ENCODE measurements at regions not wholly inside any gene's neighbourhood (a gene's known extent, or its start where the extent isn't known, plus 50 kb on each side); places are given as distances from the start of the nearest gene placed in this dataset.
"Not testable (repeated sequence)": the region's sequence is repeated elsewhere in the genome, so short reads cannot be mapped to it uniquely, and the experiment has no call there.

GRCh38 chr1:30660241-30660640 lies 63.1 kb downstream of the MATN1 start:
- no peak for DNase-seq (ENCODE audit: low spot score)

- no peak for DNase-seq (ENCODE audit: low spot score)
Observed at GRCh38 chr1:30659702-30660101, 63.7 kb downstream of the MATN1 start.

GRCh38 chr1:30658375-30658774 lies 65.0 kb downstream of the MATN1 start:
- not testable (repeated sequence) for DNase-seq (ENCODE audit: low spot score)

- no peak for DNase-seq (ENCODE audit: low spot score)
Observed at GRCh38 chr1:30658014-30658336, 65.4 kb downstream of the MATN1 start.

- DNase-seq (ENCODE audit: low spot score) = no peak
Observed at GRCh38 chr1:30657131-30658013, 66.0 kb downstream of the MATN1 start.

- no peak for DNase-seq (ENCODE audit: low spot score)
Observed at GRCh38 chr1:30656171-30656940, 67.0 kb downstream of the MATN1 start.

- no peak for DNase-seq (ENCODE audit: low spot score)
Observed at GRCh38 chr1:30655672-30656071, 67.7 kb downstream of the MATN1 start.

- no peak for DNase-seq (ENCODE audit: low spot score)
Observed at GRCh38 chr1:30654188-30654587, 69.2 kb downstream of the MATN1 start.

- DNase-seq (ENCODE audit: low spot score) = no peak
Observed at GRCh38 chr1:30652152-30652841, 71.1 kb downstream of the MATN1 start.

- DNase-seq (ENCODE audit: low spot score) = not testable (repeated sequence)
Observed at GRCh38 chr1:30651395-30651794, 72.0 kb downstream of the MATN1 start.

GRCh38 chr1:30650968-30651320 lies 72.4 kb downstream of the MATN1 start:
- DNase-seq (ENCODE audit: low spot score) = no peak

- no peak for DNase-seq (ENCODE audit: low spot score)
Observed at GRCh38 chr1:30650038-30650967, 73.1 kb downstream of the MATN1 start.

- DNase-seq (ENCODE audit: low spot score) = no peak
Observed at GRCh38 chr1:30649321-30649991, 73.9 kb downstream of the MATN1 start.

GRCh38 chr1:30648408-30649000 lies 74.9 kb downstream of the MATN1 start:
- DNase-seq (ENCODE audit: low spot score) = no peak

- DNase-seq (ENCODE audit: low spot score) = no peak
Observed at GRCh38 chr1:30645807-30646206, 77.6 kb downstream of the MATN1 start.

GRCh38 chr1:30642391-30643120 lies 80.8 kb downstream of the MATN1 start:
- no peak for DNase-seq (ENCODE audit: low spot score)

GRCh38 chr1:30641572-30642353 lies 81.6 kb downstream of the MATN1 start:
- DNase-seq (ENCODE audit: low spot score) = no peak

GRCh38 chr1:30639881-30640452 lies 83.4 kb downstream of the MATN1 start:
- DNase-seq (ENCODE audit: low spot score) = no peak

- no peak for DNase-seq (ENCODE audit: low spot score)
Observed at GRCh38 chr1:30638811-30639210, 84.6 kb downstream of the MATN1 start.

All from Ammon's horn (tissue), 1 donor.